GM10266 (cell line): ENCODE measurements at regions not wholly inside any gene's neighbourhood (a gene's known extent, or its start where the extent isn't known, plus 50 kb on each side); places are given as distances from the start of the nearest gene placed in this dataset.

Experiments
- DNase-seq: peaks from one replicate; pipeline ENCODE4 v3.0.0; 2012; ENCODE audit errors: extremely low spot score
- CTCF ChIP-seq: IDR thresholded peaks from 2 replicates; pipeline ENCODE4 v1.5.1; 2012; ENCODE audit warnings: mild to moderate bottlenecking, low read depth; ENCODE audit not compliant: control insufficient read depth, insufficient read depth; ENCODE audit errors: missing control alignments

- no peak for DNase-seq
- no peak for TF ChIP-seq CTCF
Observed at GRCh38 chr3:187994221-187995042, 159.5 kb upstream of the LPP start.

GRCh38 chr3:187995043-187995400 is 158.9 kb upstream of the LPP start:
- no peak for TF ChIP-seq CTCF
- no peak for DNase-seq

DNA sequence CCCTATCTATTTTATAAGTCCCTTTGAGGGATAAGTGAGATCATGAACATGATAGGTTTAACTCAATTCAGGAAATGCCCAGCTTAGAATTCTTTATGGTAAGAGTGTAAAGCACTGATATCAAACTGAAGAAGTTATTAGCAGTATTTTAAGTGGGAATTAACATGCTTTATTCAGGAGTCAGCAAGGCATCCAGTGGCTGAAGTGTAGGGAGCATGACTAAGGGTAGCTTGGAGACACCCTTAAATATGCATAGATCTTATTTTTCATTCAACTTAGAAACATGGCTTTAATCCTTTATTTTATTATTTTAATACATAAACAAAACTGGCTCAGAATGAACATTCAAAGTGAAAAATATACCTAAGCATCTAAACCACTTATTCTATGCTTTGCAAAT is 158.3 kb upstream of the LPP start:
- DNase-seq, result no peak
- no peak for TF ChIP-seq CTCF

DNA sequence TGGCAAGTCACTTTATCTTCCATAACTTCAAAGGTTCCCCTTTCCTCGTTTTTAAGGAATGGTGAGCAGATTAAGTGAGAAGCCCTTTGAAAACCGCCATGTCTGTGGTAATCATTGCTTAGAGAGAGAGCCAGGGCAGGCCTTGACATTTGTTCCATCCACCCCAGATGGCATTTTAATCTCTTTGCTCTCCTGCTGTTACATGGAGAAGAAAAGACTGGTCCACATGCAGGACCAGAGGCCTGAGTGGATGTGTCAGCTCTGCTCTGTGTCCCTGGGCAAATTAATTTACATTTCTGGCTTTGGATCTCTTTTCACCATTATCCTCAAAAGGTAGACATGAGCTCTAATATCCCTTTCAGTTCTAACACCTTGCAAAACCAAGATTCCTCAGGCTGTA is 157.3 kb upstream of the LPP start:
- no peak for TF ChIP-seq CTCF
- DNase-seq, result no peak

DNA sequence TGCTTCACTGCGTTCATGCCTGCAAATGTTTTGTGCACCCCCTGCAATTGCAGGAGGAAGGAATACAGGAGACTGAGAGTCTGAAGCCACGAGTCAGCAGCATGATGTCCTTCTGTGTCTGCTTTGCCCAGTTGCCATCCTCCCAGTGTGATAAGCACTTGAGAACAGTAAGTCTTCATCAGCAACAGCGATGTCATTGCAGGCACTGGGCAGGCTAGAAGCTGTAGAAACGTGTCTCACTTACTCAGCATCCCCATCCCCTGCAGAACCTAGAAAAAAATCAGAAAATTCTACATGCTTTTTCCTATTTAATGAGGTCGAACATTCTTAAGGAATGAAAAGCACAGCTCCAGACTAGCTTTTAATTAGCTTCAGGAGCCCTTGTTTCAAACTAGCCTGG is 156.5 kb upstream of the LPP start:
- no peak for DNase-seq
- no peak for TF ChIP-seq CTCF

GRCh38 chr3:187997946-187998561 is 155.9 kb upstream of the LPP start:
- no peak for TF ChIP-seq CTCF
- no peak for DNase-seq

DNA sequence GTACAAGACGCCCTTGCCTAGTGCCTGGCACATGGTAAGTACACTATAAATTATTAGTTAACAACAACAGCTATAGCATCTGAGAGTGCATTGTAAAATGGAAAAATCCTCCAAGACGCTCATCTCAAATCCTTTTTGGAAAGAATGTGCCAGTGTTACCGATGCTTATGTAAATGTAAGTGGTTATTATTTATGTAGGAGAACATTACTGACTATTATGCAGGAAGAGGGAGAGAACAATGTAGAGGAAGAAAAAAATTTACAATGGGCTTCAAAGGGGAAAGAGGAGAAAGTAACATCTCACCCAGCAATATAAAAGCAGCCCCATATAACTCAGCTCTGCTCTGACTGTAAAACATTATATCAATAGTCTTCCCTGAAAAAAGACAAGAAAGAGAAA is 155.3 kb upstream of the LPP start:
- no peak for TF ChIP-seq CTCF
- no peak for DNase-seq
